Chondrocyte (in vitro differentiated cells): ENCODE measurements at regions not wholly inside any gene's neighbourhood (a gene's known extent, or its start where the extent isn't known, plus 50 kb on each side); places are given as distances from the start of the nearest gene placed in this dataset.

Source experiments
- DNase-seq: peaks from one replicate; pipeline ENCODE4 v3.0.0; 2021; ENCODE audit warnings: mixed read lengths, low spot score
- H3K27ac Mint-ChIP-seq: one replicate; pipeline ENCODE4 v1.8.0; 2021; ENCODE audit warnings: mild to moderate bottlenecking, moderate library complexity, mixed read lengths; ENCODE audit not compliant: unreplicated experiment
- H3K27me3 Mint-ChIP-seq: 2 replicates; pipeline ENCODE4 v1.8.0; 2021; ENCODE audit warnings: low read depth, mixed read lengths
- H3K36me3 Mint-ChIP-seq: 2 replicates; pipeline ENCODE4 v1.8.0; 2021; ENCODE audit warnings: low read depth, mixed read lengths
- H3K4me1 Mint-ChIP-seq: 2 replicates; pipeline ENCODE4 v1.8.0; 2021; ENCODE audit warnings: low read depth, mild to moderate bottlenecking, mixed read lengths
- H3K4me3 Mint-ChIP-seq: one replicate; pipeline ENCODE4 v1.8.0; 2021; ENCODE audit warnings: mild to moderate bottlenecking, moderate library complexity, mixed read lengths; ENCODE audit not compliant: unreplicated experiment
- H3K9me3 Mint-ChIP-seq: 2 replicates; pipeline ENCODE4 v1.8.0; 2021; ENCODE audit warnings: low read depth, mixed read lengths
- CTCF ChIP-seq: fragments of 200-600 bp; sonication (generic); IDR thresholded peaks from 2 replicates; pipeline ENCODE4 v1.5.0; 2021; ENCODE audit warnings: antibody characterized with exemption, mild to moderate bottlenecking, moderate library complexity

- H3K9me3 Mint-ChIP-seq: no peaks in the 10 kb centered on the region
- peaks cover 14% of the 10 kb centered on the region for H3K4me1 Mint-ChIP-seq
- peaks cover 2% of the 10 kb centered on the region for H3K27me3 Mint-ChIP-seq
- no peak overlapping the region for H3K27ac Mint-ChIP-seq
- DNase-seq: no peak
- H3K36me3 Mint-ChIP-seq: no peaks in the 10 kb centered on the region
- no peak overlapping the region for H3K4me3 Mint-ChIP-seq
- TF ChIP-seq CTCF: no peak
Measured at GRCh38 chr18:25416374-25416773, 64.4 kb upstream of the ZNF521 start.

GRCh38 chr18:25409971-25410370, 58.0 kb upstream of the ZNF521 start:
- H3K9me3 Mint-ChIP-seq: peaks cover 15% of the 10 kb centered on the region
- DNase-seq: no peak
- peaks cover 1% of the 10 kb centered on the region for H3K36me3 Mint-ChIP-seq
- no peaks in the 10 kb centered on the region for H3K4me1 Mint-ChIP-seq
- no peak overlapping the region for H3K27ac Mint-ChIP-seq
- no peak for TF ChIP-seq CTCF
- H3K27me3 Mint-ChIP-seq: no peaks in the 10 kb centered on the region
- H3K4me3 Mint-ChIP-seq: no peak overlapping the region

GRCh38 chr18:25408293-25408692, 56.3 kb upstream of the ZNF521 start:
- H3K4me1 Mint-ChIP-seq: no peaks in the 10 kb centered on the region
- no peak overlapping the region for H3K4me3 Mint-ChIP-seq
- H3K27me3 Mint-ChIP-seq: no peaks in the 10 kb centered on the region
- no peak overlapping the region for H3K27ac Mint-ChIP-seq
- H3K9me3 Mint-ChIP-seq: peaks cover 15% of the 10 kb centered on the region
- peaks cover 1% of the 10 kb centered on the region for H3K36me3 Mint-ChIP-seq
- no peak for DNase-seq
- TF ChIP-seq CTCF: no peak
